RWPE2 (cell line): ENCODE measurements at regions not wholly inside any gene's neighbourhood (a gene's known extent, or its start where the extent isn't known, plus 50 kb on each side); places are given as distances from the start of the nearest gene placed in this dataset.
A peak's percentile ranks its signal among the peaks of the same experiment; 100 is the strongest.

ENCODE experiments used
- ATAC-seq: fragments of 200-7000 bp; cut with Tn5 transposase; 3 replicates; pipeline ENCODE4 v1.9.1; 2021; ENCODE audit warnings: low read depth
- DNase-seq: peaks from one replicate; pipeline ENCODE4 v3.0.0-alpha.2; 2020; ENCODE audit warnings: low spot score
- H3K27ac ChIP-seq: fragments of 450-650 bp; 2 replicates; pipeline ENCODE4 v1.5.1; 2017; ENCODE audit warnings: mild to moderate bottlenecking; ENCODE audit not compliant: poor library complexity, severe bottlenecking
- H3K27me3 ChIP-seq: fragments of 250-450 bp; sonication (Bioruptor Pico); 2 replicates; pipeline ENCODE4 v1.5.1; 2021; ENCODE audit warnings: mild to moderate bottlenecking, moderate library complexity; ENCODE audit not compliant: insufficient read depth, poor library complexity, severe bottlenecking
- H3K36me3 ChIP-seq: fragments of 250-450 bp; sonication (Bioruptor Pico); 2 replicates; pipeline ENCODE4 v1.5.1; 2020; ENCODE audit warnings: low read depth, mild to moderate bottlenecking, moderate library complexity
- H3K4me1 ChIP-seq: fragments of 250-450 bp; sonication (Bioruptor Pico); 2 replicates; pipeline ENCODE4 v1.5.1; 2021; ENCODE audit warnings: mild to moderate bottlenecking, moderate library complexity; ENCODE audit not compliant: insufficient read depth, poor library complexity, severe bottlenecking
- H3K4me3 ChIP-seq: fragments of 250-450 bp; sonication (Bioruptor Pico); 2 replicates; pipeline ENCODE4 v1.5.1; 2021; ENCODE audit warnings: mild to moderate bottlenecking, moderate library complexity; ENCODE audit not compliant: severe bottlenecking
- H3K9me3 ChIP-seq: fragments of 250-450 bp; sonication (Bioruptor Pico); 2 replicates; pipeline ENCODE4 v1.5.1; 2021; ENCODE audit warnings: mild to moderate bottlenecking, moderate library complexity; ENCODE audit not compliant: severe bottlenecking
- TF ChIP-seq, protein P1 (sequence below): fragments of 450-650 bp; IDR thresholded peaks from one replicate; pipeline ENCODE4 v1.5.1; 2017; ENCODE audit warnings: mild to moderate bottlenecking, moderate library complexity; ENCODE audit not compliant: poor library complexity, severe bottlenecking

DNA sequence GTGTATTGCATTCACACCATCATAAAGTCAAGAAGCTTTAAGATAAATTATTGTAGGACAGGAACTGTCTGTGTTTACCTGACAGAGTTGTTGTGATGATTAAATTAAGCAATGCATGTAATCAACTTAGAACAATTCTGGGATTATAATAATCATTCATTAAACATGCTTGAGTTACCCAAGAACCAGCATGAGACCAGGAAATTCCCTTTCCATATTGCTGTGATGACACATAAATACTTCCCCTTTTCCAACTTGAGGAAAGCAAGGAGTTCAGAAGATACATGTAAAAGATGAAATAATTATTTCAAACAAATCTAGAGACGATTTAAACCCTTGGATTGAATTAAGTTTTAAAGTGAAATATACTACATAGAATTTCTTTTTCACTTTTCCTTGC lies 404.4 kb downstream of the GJA1 start:
- no peak for DNase-seq
- Histone ChIP-seq H3K36me3 (no peaks in the 10 kb centered on the region), H3K9me3 (no peaks in the 10 kb centered on the region), H3K27me3 (no peaks in the 10 kb centered on the region), H3K4me3 (no peak overlapping the region), H3K27ac (no peak overlapping the region), H3K4me1 (no peaks in the 10 kb centered on the region)
- no peak for ATAC-seq
- TF ChIP-seq, protein P1, sequence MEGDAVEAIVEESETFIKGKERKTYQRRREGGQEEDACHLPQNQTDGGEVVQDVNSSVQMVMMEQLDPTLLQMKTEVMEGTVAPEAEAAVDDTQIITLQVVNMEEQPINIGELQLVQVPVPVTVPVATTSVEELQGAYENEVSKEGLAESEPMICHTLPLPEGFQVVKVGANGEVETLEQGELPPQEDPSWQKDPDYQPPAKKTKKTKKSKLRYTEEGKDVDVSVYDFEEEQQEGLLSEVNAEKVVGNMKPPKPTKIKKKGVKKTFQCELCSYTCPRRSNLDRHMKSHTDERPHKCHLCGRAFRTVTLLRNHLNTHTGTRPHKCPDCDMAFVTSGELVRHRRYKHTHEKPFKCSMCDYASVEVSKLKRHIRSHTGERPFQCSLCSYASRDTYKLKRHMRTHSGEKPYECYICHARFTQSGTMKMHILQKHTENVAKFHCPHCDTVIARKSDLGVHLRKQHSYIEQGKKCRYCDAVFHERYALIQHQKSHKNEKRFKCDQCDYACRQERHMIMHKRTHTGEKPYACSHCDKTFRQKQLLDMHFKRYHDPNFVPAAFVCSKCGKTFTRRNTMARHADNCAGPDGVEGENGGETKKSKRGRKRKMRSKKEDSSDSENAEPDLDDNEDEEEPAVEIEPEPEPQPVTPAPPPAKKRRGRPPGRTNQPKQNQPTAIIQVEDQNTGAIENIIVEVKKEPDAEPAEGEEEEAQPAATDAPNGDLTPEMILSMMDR, result no peak

DNA sequence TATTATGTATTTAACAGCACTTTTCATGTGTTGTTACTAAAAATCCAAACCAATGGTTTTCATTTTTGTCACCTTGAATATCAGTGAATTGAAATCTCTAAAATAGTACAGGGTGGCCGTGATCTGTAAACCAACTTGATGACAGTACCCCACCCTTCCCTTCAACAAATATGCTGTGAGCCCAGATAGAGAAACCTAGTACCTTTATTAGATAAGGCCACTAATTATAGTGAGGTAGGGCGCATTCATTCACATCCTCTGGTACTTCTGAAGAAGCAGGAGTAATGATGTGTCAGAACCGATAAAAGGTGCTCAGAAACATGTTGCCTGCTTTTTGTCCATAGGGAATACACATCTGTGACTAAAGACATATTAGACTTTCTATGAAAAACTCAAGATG lies 409.5 kb downstream of the GJA1 start:
- Histone ChIP-seq H3K4me1 (no peaks in the 10 kb centered on the region), H3K36me3 (no peaks in the 10 kb centered on the region), H3K27ac (no peak overlapping the region), H3K27me3 (no peaks in the 10 kb centered on the region), H3K4me3 (no peak overlapping the region), H3K9me3 (no peaks in the 10 kb centered on the region)
- TF ChIP-seq, protein P1, result no peak
- no peak for ATAC-seq
- no peak for DNase-seq

DNA sequence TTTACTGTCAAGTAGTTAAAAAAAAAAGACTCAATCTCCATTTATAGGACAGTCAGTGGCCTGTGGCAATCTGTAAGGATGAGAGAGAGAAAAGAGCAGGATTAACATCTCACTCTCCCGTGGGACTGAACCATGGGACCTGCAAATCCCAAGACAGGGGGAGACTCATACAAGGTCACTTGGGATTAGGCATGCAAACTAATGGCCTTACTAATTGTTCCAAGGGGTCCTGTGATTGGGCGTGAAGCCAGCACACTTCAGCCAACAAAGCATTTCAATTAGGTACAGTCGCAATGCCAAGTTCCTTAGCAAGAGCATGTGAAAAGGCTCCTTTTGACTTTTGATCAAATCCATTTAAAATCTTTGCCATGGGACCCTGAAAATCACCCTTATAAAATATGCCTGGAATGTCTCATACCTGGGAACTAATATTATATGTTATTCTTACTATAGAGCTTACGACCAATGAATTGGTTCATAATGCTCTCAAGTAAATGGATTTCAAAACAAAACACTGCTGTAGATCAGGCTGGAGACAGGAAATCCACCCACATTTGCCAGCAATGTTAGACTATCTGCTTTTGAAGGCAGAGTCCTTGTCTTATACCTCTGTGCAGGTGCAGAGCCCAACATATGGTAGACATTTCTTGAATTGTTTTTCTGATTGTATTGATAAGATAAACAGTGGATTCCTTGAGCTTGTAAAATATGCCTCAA lies 412.5 kb downstream of the GJA1 start:
- no peak overlapping the region for H3K27ac ChIP-seq
- no peaks in the 10 kb centered on the region for H3K4me1 ChIP-seq
- H3K27me3 ChIP-seq, result no peaks in the 10 kb centered on the region
- no peaks in the 10 kb centered on the region for H3K36me3 ChIP-seq
- ATAC-seq (no peak), DNase-seq (no peak)
- H3K4me3 ChIP-seq, result no peak overlapping the region
- H3K9me3 ChIP-seq, result no peaks in the 10 kb centered on the region
- TF ChIP-seq, protein P1, result no peak

DNA sequence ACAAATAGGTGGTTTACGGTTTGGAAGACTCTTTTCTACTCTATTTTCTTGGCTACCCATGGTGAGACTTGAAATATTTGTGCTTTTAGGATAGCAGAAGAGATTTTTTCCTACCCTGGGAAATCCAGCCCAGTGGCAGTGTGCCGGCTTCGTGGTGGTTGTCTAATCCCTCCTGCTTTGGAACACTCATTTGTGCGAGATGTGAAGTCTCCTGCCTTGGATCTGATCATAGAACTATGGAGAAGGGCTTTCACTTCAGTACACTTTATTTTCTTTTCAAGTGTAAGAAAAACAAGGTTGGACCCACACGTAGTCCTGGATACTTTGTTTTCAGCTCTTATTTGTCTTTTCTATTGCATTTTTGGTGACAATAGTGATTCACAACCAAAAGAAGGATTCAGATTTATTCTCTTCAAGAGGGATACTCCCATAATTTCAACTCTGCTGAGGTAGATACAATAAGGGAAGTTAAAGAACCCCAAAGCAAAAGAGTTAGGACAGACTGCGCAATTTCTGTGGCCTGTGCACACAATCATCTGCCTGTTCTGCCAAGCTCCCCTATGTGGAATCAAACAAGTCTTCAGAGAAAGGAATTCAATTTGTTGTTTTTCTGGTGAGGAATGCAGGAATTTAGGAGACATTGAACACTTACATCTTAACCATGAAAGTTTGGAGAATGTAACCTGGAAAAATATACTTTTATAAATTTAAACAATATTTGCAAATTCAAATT lies 413.2 kb downstream of the GJA1 start:
- no peaks in the 10 kb centered on the region for H3K36me3 ChIP-seq
- no peaks in the 10 kb centered on the region for H3K27me3 ChIP-seq
- no peak for DNase-seq
- ATAC-seq, result no peak
- H3K9me3 ChIP-seq, result no peaks in the 10 kb centered on the region
- TF ChIP-seq, protein P1, result no peak
- no peak overlapping the region for H3K27ac ChIP-seq
- no peaks in the 10 kb centered on the region for H3K4me1 ChIP-seq
- H3K4me3 ChIP-seq, result no peak overlapping the region

DNA sequence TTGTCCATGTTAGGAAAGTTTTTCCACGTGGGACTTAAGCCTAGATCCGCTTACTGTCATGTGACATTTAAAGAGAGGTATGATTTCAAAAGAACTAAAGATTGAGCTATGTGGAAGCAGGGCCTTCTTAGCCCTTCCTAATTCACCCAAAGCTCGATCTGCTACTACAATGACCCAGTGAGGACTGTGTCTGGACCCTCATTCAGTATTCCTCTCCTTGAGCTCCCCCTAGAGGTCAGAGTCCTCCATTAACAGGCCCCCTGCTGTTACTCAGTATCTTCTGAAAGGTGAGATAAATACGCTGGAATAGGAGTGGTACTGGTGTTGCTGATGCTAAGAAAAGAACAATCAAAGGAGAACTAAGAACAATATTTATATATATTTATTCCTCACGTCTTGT lies 414.0 kb downstream of the GJA1 start:
- Histone ChIP-seq H3K4me3 (no peak overlapping the region), H3K9me3 (no peaks in the 10 kb centered on the region), H3K27ac (no peak overlapping the region), H3K4me1 (no peaks in the 10 kb centered on the region), H3K36me3 (no peaks in the 10 kb centered on the region), H3K27me3 (no peaks in the 10 kb centered on the region)
- DNase-seq (no peak), ATAC-seq (peak; percentile 85)
- TF ChIP-seq, protein P1, result peak; percentile 81
